Trophoblast cell (in vitro differentiated cells and primary cell): ENCODE measurements at regions not wholly inside any gene's neighbourhood (a gene's known extent, or its start where the extent isn't known, plus 50 kb on each side); places are given as distances from the start of the nearest gene placed in this dataset.

Source experiments
- DNase-seq, 2 donors: peaks; one replicate each; pipeline ENCODE4 v3.0.0-alpha.2; 2016
- H2AFZ ChIP-seq: 2 replicates; pipeline ENCODE4 v1.6.1; 2013; ENCODE audit warnings: low read length, moderate library complexity, mild to moderate bottlenecking; ENCODE audit not compliant: insufficient read depth, poor library complexity
- H2AK5ac ChIP-seq: 2 replicates; pipeline ENCODE4 v1.6.1; 2013; ENCODE audit warnings: mild to moderate bottlenecking, low read length
- H2BK120ac ChIP-seq: 2 replicates; pipeline ENCODE4 v1.6.1; 2013; ENCODE audit warnings: low read length, mild to moderate bottlenecking, moderate library complexity; ENCODE audit not compliant: insufficient read depth, poor library complexity
- H2BK12ac ChIP-seq: 2 replicates; pipeline ENCODE4 v1.6.1; 2013; ENCODE audit warnings: mild to moderate bottlenecking, low read length, moderate library complexity
- H2BK5ac ChIP-seq: 2 replicates; pipeline ENCODE4 v1.6.1; 2013; ENCODE audit warnings: low read length, low read depth, moderate library complexity, mild to moderate bottlenecking; ENCODE audit not compliant: poor library complexity
- H3K14ac ChIP-seq: 2 replicates; pipeline ENCODE4 v1.6.1; 2013; ENCODE audit warnings: mild to moderate bottlenecking, low read length
- H3K18ac ChIP-seq: 2 replicates; pipeline ENCODE4 v1.6.1; 2013; ENCODE audit warnings: mild to moderate bottlenecking, low read length
- H3K23ac ChIP-seq: 2 replicates; pipeline ENCODE4 v1.6.1; 2013; ENCODE audit warnings: low read length
- H3K27ac ChIP-seq: 2 replicates; pipeline ENCODE4 v1.5.1; 2013; ENCODE audit warnings: low read depth, mild to moderate bottlenecking, inconsistent platforms, low read length, moderate library complexity
- H3K27me3 ChIP-seq: 2 replicates; pipeline ENCODE4 v1.6.1; 2013; ENCODE audit warnings: inconsistent platforms, mild to moderate bottlenecking, low read length, moderate library complexity; ENCODE audit not compliant: insufficient read depth
- H3K36me3 ChIP-seq, 2 experiments: 1 replicate in 1 of 2; 2 replicates in 1 of 2; pipeline ENCODE4 v1.6.1; 2013; ENCODE audit warnings: low read length in 2 of 2, mild to moderate bottlenecking in 2 of 2, moderate library complexity in 1 of 2; ENCODE audit not compliant: insufficient read depth in 2 of 2, control insufficient read depth in 1 of 2
- H3K4ac ChIP-seq: 2 replicates; pipeline ENCODE4 v1.6.1; 2013; ENCODE audit warnings: low read depth, mild to moderate bottlenecking, low read length, moderate library complexity
- H3K4me1 ChIP-seq, 2 experiments: 1 replicate in 1 of 2; 2 replicates in 1 of 2; pipeline ENCODE4 v1.6.1; 2013; ENCODE audit warnings: low read length in 2 of 2, mild to moderate bottlenecking in 2 of 2, moderate library complexity in 1 of 2; ENCODE audit not compliant: insufficient read depth in 2 of 2, control insufficient read depth in 1 of 2
- H3K4me2 ChIP-seq: 2 replicates; pipeline ENCODE4 v1.6.1; 2013; ENCODE audit warnings: inconsistent platforms, mild to moderate bottlenecking, low read length, moderate library complexity
- H3K4me3 ChIP-seq: 2 replicates; pipeline ENCODE4 v1.5.1; 2013; ENCODE audit warnings: mild to moderate bottlenecking, low read depth, low read length, inconsistent platforms
- H3K79me1 ChIP-seq: one replicate; pipeline ENCODE4 v1.6.1; 2013; ENCODE audit warnings: low read length
- H3K79me2 ChIP-seq: 2 replicates; pipeline ENCODE4 v1.6.1; 2013; ENCODE audit warnings: low read length, mild to moderate bottlenecking; ENCODE audit not compliant: control insufficient read depth, insufficient read depth, poor library complexity
- H3K9ac ChIP-seq: 2 replicates; pipeline ENCODE4 v1.6.1; 2013; ENCODE audit warnings: mild to moderate bottlenecking, low read length
- H3K9me3 ChIP-seq: 2 replicates; pipeline ENCODE4 v1.6.1; 2013; ENCODE audit warnings: low read depth, mild to moderate bottlenecking, control low read depth, inconsistent platforms, low read length; ENCODE audit not compliant: insufficient read depth
- H4K12ac ChIP-seq: 2 replicates; pipeline ENCODE4 v1.6.1; 2013; ENCODE audit warnings: low read depth, mild to moderate bottlenecking, low read length, moderate library complexity
- H4K8ac ChIP-seq: 2 replicates; pipeline ENCODE4 v1.6.1; 2013; ENCODE audit warnings: low read depth, mild to moderate bottlenecking, low read length, moderate library complexity
- H4K91ac ChIP-seq: one replicate; pipeline ENCODE4 v1.6.1; 2013; ENCODE audit warnings: low read depth, mild to moderate bottlenecking, low read length, moderate library complexity
- WGBS: extraction: QIAGEN DNeasy Blood & Tissue Kit; methylation state at CpG from one replicate; pipeline ENCODE4 v1.1.7; 2013; ENCODE audit warnings: missing lambda C conversion rate; ENCODE audit not compliant: insufficient read length, insufficient coverage; ENCODE audit errors: extremely low coverage; 5-methylcytosine and 5-hydroxymethylcytosine counted together

GRCh38 chr5:2669913-2670312 lies 81.6 kb downstream of the IRX2 start:
- Histone ChIP-seq H3K23ac (no peak overlapping the region), H3K36me3 (no peaks in the 10 kb centered on the region), H4K8ac (no peak overlapping the region), H3K4me3 (no peak overlapping the region), H3K14ac (no peak overlapping the region), H2AK5ac (no peak overlapping the region), H3K4me1 (no peaks in the 10 kb centered on the region), H2BK5ac (no peak overlapping the region), H4K91ac (no peak overlapping the region), H2AFZ (no peak overlapping the region), H3K18ac (no peak overlapping the region), H3K4me2 (no peak overlapping the region), H3K27me3 (no peaks in the 10 kb centered on the region), H4K12ac (no peak overlapping the region), H3K4ac (no peak overlapping the region), H3K79me1 (no peaks in the 10 kb centered on the region), H3K79me2 (no peaks in the 10 kb centered on the region), H3K9me3 (peaks cover 5% of the 10 kb centered on the region), H2BK120ac (no peak overlapping the region), H2BK12ac (no peak overlapping the region), H3K27ac (no peak overlapping the region), H3K9ac (no peak overlapping the region)
- no CpG with 5 or more reads among the region's 16 CpGs for WGBS
- no peak for DNase-seq

GRCh38 chr5:2669259-2669658 lies 82.2 kb downstream of the IRX2 start:
- H3K79me2 ChIP-seq: no peaks in the 10 kb centered on the region
- H2BK12ac ChIP-seq: no peak overlapping the region
- peak overlapping the region; percentile 1 for H3K23ac ChIP-seq
- H2AFZ ChIP-seq: no peak overlapping the region
- H3K14ac ChIP-seq: no peak overlapping the region
- no peak overlapping the region for H3K27ac ChIP-seq
- H3K9me3 ChIP-seq: peaks cover 5% of the 10 kb centered on the region
- H2BK5ac ChIP-seq: no peak overlapping the region
- H4K91ac ChIP-seq: no peak overlapping the region
- H3K4ac ChIP-seq: no peak overlapping the region
- no CpG with 5 or more reads among the region's 4 CpGs for WGBS
- no peak for DNase-seq
- H3K27me3 ChIP-seq: no peaks in the 10 kb centered on the region
- no peak overlapping the region for H2BK120ac ChIP-seq
- H3K9ac ChIP-seq: no peak overlapping the region
- no peaks in the 10 kb centered on the region for H3K36me3 ChIP-seq
- no peak overlapping the region for H2AK5ac ChIP-seq
- no peak overlapping the region for H3K18ac ChIP-seq
- no peaks in the 10 kb centered on the region for H3K4me1 ChIP-seq
- no peaks in the 10 kb centered on the region for H3K79me1 ChIP-seq
- H3K4me3 ChIP-seq: peak overlapping the region; percentile 13
- H4K8ac ChIP-seq: no peak overlapping the region
- no peak overlapping the region for H4K12ac ChIP-seq
- H3K4me2 ChIP-seq: no peak overlapping the region

- H4K12ac ChIP-seq: no peak overlapping the region
- no peak for DNase-seq
- WGBS: no CpG with 5 or more reads among the region's 11 CpGs
Observed at GRCh38 chr5:2666081-2666480, 85.4 kb downstream of the IRX2 start.

GRCh38 chr5:2663489-2663888 lies 88.0 kb downstream of the IRX2 start:
- Histone ChIP-seq H2BK120ac (no peak overlapping the region), H4K8ac (no peak overlapping the region), H2AFZ (no peak overlapping the region), H3K4ac (no peak overlapping the region), H3K36me3 (no peaks in the 10 kb centered on the region), H3K18ac (no peak overlapping the region), H3K4me3 (no peak overlapping the region), H4K91ac (no peak overlapping the region), H3K9ac (no peak overlapping the region), H3K4me1 (no peaks in the 10 kb centered on the region), H3K79me2 (no peaks in the 10 kb centered on the region), H3K9me3 (peaks cover 4% of the 10 kb centered on the region), H4K12ac (no peak overlapping the region), H3K23ac (no peak overlapping the region), H2BK5ac (no peak overlapping the region), H2BK12ac (no peak overlapping the region), H3K4me2 (no peak overlapping the region), H3K79me1 (no peaks in the 10 kb centered on the region), H3K27me3 (no peaks in the 10 kb centered on the region), H3K14ac (no peak overlapping the region), H3K27ac (no peak overlapping the region), H2AK5ac (no peak overlapping the region)
- no peak for DNase-seq
- no CpG with 5 or more reads among the region's 3 CpGs for WGBS

More at GRCh38 chr5:2666081-2666480, 85.4 kb downstream of the IRX2 start:
- H2BK5ac ChIP-seq: no peak overlapping the region
- no peak overlapping the region for H3K18ac ChIP-seq
- no peak overlapping the region for H3K14ac ChIP-seq
- peaks cover 5% of the 10 kb centered on the region for H3K9me3 ChIP-seq
- H2AK5ac ChIP-seq: no peak overlapping the region
- H2BK12ac ChIP-seq: no peak overlapping the region
- H3K27ac ChIP-seq: no peak overlapping the region
- no peak overlapping the region for H3K4me2 ChIP-seq
- H3K27me3 ChIP-seq: no peaks in the 10 kb centered on the region
- no peak overlapping the region for H4K8ac ChIP-seq
- no peak overlapping the region for H4K91ac ChIP-seq
- no peak overlapping the region for H3K9ac ChIP-seq
- no peak overlapping the region for H2BK120ac ChIP-seq
- H3K36me3 ChIP-seq: no peaks in the 10 kb centered on the region
- H3K4me1 ChIP-seq: no peaks in the 10 kb centered on the region
- H3K23ac ChIP-seq: no peak overlapping the region
- H3K4ac ChIP-seq: no peak overlapping the region
- no peaks in the 10 kb centered on the region for H3K79me1 ChIP-seq
- no peak overlapping the region for H3K4me3 ChIP-seq
- H2AFZ ChIP-seq: no peak overlapping the region
- H3K79me2 ChIP-seq: no peaks in the 10 kb centered on the region
